GM23248 (cell line): ENCODE measurements at regions not wholly inside any gene's neighbourhood (a gene's known extent, or its start where the extent isn't known, plus 50 kb on each side); places are given as distances from the start of the nearest gene placed in this dataset.

Experiments
- EZH2 ChIP-seq: fragments of 200-600 bp; sonication (generic); IDR thresholded peaks from 2 replicates; pipeline ENCODE4 v1.6.1; 2018; ENCODE audit warnings: antibody characterized with exemption, mild to moderate bottlenecking; ENCODE audit not compliant: insufficient read depth, poor library complexity, severe bottlenecking
- EZH2phosphoT487 ChIP-seq: fragments of 200-600 bp; sonication (generic); IDR thresholded peaks from 2 replicates; pipeline ENCODE4 v1.6.1; 2018; ENCODE audit warnings: antibody characterized with exemption, moderate library complexity, mild to moderate bottlenecking, low read depth; ENCODE audit not compliant: insufficient read depth

DNA sequence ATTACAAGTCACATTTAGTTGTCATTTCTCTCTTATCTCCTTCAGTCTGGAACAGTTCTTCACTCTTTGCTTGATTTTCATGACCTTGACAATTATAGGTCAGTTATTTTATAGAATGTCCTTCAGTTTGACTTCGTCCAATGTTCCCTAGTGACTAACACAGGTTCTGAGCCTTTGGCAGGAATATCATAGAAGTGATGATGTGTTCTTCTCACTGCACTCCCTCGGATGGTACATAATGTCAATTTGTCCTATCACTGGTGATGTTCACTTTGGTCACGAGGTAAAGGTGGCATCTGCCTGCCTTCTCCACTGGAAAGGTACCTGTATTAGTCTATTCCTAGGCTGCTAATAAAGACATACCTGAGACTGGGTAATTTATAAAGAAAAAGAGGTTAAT is 126.0 kb upstream of the PTPN3 start:
- TF ChIP-seq EZH2, result no peak
- no peak for TF ChIP-seq EZH2phosphoT487
